ENCODE measurements at regions not wholly inside any gene's neighbourhood (a gene's known extent, or its start where the extent isn't known, plus 50 kb on each side); places are given as distances from the start of the nearest gene placed in this dataset.

DNA sequence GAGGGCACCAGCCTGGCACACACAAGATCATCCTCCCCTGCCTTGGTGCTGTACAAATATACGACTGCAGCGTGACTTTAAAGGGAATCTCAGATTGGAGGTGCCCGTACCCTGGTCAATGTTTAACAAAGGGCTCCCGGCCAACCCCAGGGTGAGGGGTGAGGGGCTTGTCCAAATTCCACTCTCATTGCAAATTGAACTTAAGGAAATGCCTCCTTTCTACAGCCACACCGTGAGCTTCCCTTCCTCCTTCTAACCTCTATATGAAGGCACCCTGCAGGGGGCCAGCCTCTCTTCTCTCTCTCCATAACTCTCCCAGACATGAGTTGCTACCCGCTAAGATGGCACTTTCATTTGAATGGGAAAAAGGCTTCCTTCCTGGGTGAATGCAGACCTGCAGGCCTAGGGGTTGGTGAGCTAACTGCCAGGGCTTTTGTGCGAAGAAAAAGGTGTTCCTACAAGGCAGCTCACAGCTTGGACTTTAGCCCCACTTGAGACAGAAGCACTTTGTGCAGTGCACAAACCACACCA, 76.6 kb downstream of the IRF8 start:
- TF ChIP-seq POLR2A (IDR thresholded peaks at IDR 0.05) (no peak), POLR2AphosphoS5 (IDR thresholded peaks at IDR 0.05) (no peak)
- TF ChIP-seq, protein P1, sequence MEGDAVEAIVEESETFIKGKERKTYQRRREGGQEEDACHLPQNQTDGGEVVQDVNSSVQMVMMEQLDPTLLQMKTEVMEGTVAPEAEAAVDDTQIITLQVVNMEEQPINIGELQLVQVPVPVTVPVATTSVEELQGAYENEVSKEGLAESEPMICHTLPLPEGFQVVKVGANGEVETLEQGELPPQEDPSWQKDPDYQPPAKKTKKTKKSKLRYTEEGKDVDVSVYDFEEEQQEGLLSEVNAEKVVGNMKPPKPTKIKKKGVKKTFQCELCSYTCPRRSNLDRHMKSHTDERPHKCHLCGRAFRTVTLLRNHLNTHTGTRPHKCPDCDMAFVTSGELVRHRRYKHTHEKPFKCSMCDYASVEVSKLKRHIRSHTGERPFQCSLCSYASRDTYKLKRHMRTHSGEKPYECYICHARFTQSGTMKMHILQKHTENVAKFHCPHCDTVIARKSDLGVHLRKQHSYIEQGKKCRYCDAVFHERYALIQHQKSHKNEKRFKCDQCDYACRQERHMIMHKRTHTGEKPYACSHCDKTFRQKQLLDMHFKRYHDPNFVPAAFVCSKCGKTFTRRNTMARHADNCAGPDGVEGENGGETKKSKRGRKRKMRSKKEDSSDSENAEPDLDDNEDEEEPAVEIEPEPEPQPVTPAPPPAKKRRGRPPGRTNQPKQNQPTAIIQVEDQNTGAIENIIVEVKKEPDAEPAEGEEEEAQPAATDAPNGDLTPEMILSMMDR (IDR thresholded peaks at IDR 0.05): no peak
